ENCODE measurements at regions not wholly inside any gene's neighbourhood (a gene's known extent, or its start where the extent isn't known, plus 50 kb on each side); places are given as distances from the start of the nearest gene placed in this dataset.
"Not testable (repeated sequence)": the region's sequence is repeated elsewhere in the genome, so short reads cannot be mapped to it uniquely, and the experiment has no call there.

GRCh38 chr18:30601541-30601940 lies 441.0 kb downstream of the DSC3 start:
- no peak for DNase-seq (ENCODE audit: extremely low read depth, insufficient read length)
- no peaks in the 10 kb centered on the region for H3K27me3 ChIP-seq (replicated peaks; ENCODE audit: control insufficient read depth, insufficient read depth, low read length)
- TF ChIP-seq CTCF (IDR thresholded peaks at IDR 0.05; ENCODE audit: insufficient read depth, low read length, poor library complexity, severe bottlenecking) = no peak
- H3K36me3 ChIP-seq (ENCODE audit: control insufficient read depth, insufficient read depth, low read length) = no peaks in the 10 kb centered on the region
- no peak overlapping the region for H3K4me3 ChIP-seq (replicated peaks; ENCODE audit: low read depth, low read length)

- no peaks in the 10 kb centered on the region for H3K27me3 ChIP-seq (replicated peaks; ENCODE audit: control insufficient read depth, insufficient read depth, low read length)
- H3K4me3 ChIP-seq (replicated peaks; ENCODE audit: low read depth, low read length) = no peak overlapping the region
- no peak for TF ChIP-seq CTCF (IDR thresholded peaks at IDR 0.05; ENCODE audit: insufficient read depth, low read length, poor library complexity, severe bottlenecking)
- H3K36me3 ChIP-seq (ENCODE audit: control insufficient read depth, insufficient read depth, low read length) = no peaks in the 10 kb centered on the region
- no peak for DNase-seq (ENCODE audit: extremely low read depth, insufficient read length)
These were observed 445.3 kb downstream of the DSC3 start for GRCh38 chr18:30597202-30597601.

- TF ChIP-seq CTCF (IDR thresholded peaks at IDR 0.05; ENCODE audit: insufficient read depth, low read length, poor library complexity, severe bottlenecking) = no peak
- H3K27me3 ChIP-seq (replicated peaks; ENCODE audit: control insufficient read depth, insufficient read depth, low read length) = no peaks in the 10 kb centered on the region
- no peaks in the 10 kb centered on the region for H3K36me3 ChIP-seq (ENCODE audit: control insufficient read depth, insufficient read depth, low read length)
- DNase-seq (ENCODE audit: extremely low read depth, insufficient read length) = no peak
- H3K4me3 ChIP-seq (replicated peaks; ENCODE audit: low read depth, low read length) = no peak overlapping the region
These were observed 445.9 kb downstream of the DSC3 start for GRCh38 chr18:30596635-30597034.

- Histone ChIP-seq H3K36me3 (ENCODE audit: control insufficient read depth, insufficient read depth, low read length) (no peaks in the 10 kb centered on the region), H3K27me3 (replicated peaks; ENCODE audit: control insufficient read depth, insufficient read depth, low read length) (no peaks in the 10 kb centered on the region), H3K4me3 (replicated peaks; ENCODE audit: low read depth, low read length) (no peak overlapping the region)
- no peak for DNase-seq (ENCODE audit: extremely low read depth, insufficient read length)
- no peak for TF ChIP-seq CTCF (IDR thresholded peaks at IDR 0.05; ENCODE audit: insufficient read depth, low read length, poor library complexity, severe bottlenecking)
These were observed 446.6 kb downstream of the DSC3 start for GRCh38 chr18:30595942-30596341.

- not testable (repeated sequence) for H3K27me3 ChIP-seq (replicated peaks; ENCODE audit: control insufficient read depth, insufficient read depth, low read length); H3K4me3 ChIP-seq (replicated peaks; ENCODE audit: low read depth, low read length); H3K36me3 ChIP-seq (ENCODE audit: control insufficient read depth, insufficient read depth, low read length); DNase-seq (ENCODE audit: extremely low read depth, insufficient read length)
These were observed 447.6 kb downstream of the DSC3 start for GRCh38 chr18:30594911-30595310.

GRCh38 chr18:30591462-30591861 lies 451.1 kb downstream of the DSC3 start:
- Histone ChIP-seq H3K36me3 (ENCODE audit: control insufficient read depth, insufficient read depth, low read length) (no peaks in the 10 kb centered on the region), H3K27me3 (replicated peaks; ENCODE audit: control insufficient read depth, insufficient read depth, low read length) (no peaks in the 10 kb centered on the region), H3K4me3 (replicated peaks; ENCODE audit: low read depth, low read length) (no peak overlapping the region)
- no peak for DNase-seq (ENCODE audit: extremely low read depth, insufficient read length)
- no peak for TF ChIP-seq CTCF (IDR thresholded peaks at IDR 0.05; ENCODE audit: insufficient read depth, low read length, poor library complexity, severe bottlenecking)
